HG03095 (cell line): ENCODE measurements at regions not wholly inside any gene's neighbourhood (a gene's known extent, or its start where the extent isn't known, plus 50 kb on each side); places are given as distances from the start of the nearest gene placed in this dataset.
"Not testable (repeated sequence)": the region's sequence is repeated elsewhere in the genome, so short reads cannot be mapped to it uniquely, and the experiment has no call there.

ENCODE experiments used
- ATAC-seq: cut with Tn5 transposase; IDR thresholded peaks from one replicate; pipeline ENCODE4 v1.9.1; 2021; ENCODE audit warnings: moderate library complexity; ENCODE audit not compliant: unreplicated experiment

DNA sequence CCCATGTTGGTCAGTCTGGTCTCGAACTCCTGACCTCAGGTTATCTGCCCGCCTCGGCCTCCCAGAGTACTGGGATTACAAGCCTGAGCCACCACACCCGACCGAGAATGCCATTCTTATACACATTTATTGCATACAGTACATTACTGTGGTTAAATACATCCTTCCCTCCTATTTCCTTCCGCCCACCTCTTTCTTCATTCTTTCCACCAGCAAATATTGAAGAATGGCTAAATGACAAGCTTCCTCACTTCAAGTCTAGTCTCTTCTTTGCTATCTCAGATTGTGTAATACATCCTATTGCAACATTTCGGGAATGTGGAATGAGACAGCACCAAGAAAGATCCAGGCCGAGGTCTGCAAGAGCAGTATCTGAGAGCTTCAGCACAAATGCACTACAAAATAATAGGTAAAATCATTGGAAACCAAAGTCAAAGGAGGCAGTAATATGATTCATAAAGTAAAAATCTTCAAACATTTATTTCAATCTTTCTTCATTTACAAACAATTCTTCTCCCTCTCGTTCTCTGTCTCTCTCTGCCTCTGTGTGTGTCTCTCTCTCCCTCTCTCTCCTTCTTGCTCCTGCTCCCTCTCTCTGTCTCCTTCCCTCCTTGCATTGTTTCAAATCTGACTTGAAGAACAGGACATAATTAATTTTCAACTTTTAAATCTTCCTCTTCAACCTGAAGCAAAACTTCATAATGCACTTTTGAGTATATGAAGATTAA is 94.7 kb upstream of the TGFBR2 start:
- no peak for ATAC-seq

- no peak for ATAC-seq
Observed at GRCh38 chr3:30512576-30512975, 93.8 kb upstream of the TGFBR2 start.

- no peak for ATAC-seq
Observed at GRCh38 chr3:30513374-30514152, 92.8 kb upstream of the TGFBR2 start.

DNA sequence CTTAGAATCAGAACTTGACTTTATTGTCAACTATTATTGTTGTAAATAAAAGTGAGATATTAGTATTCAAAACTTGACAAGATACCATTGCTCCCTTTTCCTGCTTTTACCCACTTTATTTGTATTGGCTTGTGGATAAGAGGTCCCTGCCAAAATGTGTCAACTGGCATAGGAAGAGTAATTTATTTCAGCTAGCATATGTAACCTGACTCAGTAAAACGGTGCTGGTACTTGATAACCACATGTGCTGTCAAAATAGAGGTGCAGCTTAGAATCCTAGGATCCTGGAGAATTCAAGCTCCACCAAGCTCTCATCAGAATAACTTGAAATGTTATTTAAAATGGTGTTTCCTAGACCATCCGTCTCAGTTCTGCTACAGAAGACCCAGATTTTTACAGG is 90.2 kb upstream of the TGFBR2 start:
- no peak for ATAC-seq

GRCh38 chr3:30518181-30518864 is 88.1 kb upstream of the TGFBR2 start:
- ATAC-seq: no peak

DNA sequence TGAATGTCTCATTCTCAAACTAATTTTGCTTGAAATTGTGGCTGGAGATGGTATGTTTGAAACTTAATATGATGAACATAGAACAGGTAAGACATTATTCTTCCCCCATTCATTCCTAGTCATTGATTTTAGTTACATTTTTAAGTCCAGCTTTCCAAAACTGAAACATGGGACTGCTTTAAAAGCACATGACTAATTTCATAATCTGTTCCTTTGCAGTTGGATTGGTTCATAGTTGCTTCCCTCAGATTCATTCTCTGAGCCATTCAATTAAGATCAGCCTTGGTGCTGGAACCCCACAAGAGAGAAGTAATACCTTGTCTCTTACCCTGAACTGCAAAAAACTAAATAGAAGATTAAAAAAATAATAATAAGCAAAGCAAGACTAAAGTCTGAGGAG is 87.5 kb upstream of the TGFBR2 start:
- ATAC-seq: no peak

DNA sequence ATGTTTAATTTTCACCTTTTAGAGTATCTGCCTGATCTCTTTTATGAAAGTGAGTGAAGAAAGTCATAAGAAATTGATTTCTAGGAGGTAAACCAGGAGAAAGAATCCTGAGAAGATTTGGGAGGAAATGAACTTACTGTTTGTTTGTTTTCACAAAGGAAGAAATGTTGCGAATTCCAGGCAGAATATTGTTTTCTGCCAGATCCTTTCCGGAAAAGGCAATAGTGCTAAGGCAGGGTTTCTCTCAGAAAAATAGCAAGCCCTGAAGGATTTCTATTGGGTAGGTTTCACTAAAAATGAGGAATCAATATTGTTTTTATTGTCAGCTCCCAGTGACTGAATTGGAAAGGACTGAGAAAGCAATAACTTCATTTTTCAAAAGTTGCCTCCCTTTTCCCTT is 85.7 kb upstream of the TGFBR2 start:
- ATAC-seq: no peak

- ATAC-seq: no peak
Observed at GRCh38 chr3:30521156-30521715, 85.2 kb upstream of the TGFBR2 start.

DNA sequence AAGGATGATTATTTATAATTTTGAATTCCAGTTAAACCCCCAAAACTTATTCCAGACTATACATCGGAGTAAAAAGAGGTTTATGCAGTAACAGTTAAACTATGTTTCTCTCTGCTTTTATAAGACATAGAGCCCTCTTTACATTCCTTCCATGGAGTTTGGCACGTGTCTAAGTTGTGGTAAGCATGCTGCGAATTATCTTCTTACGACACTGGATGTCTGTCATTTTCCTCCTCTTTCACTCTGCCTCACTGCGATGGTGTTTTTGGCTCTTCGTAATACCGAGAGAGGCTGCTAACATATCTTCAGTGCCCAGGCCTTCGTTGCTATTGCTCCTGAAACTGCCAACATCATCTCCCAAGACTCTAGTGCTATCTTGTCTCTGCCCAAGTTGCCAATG is 83.9 kb upstream of the TGFBR2 start:
- ATAC-seq: no peak

- no peak for ATAC-seq
Observed at GRCh38 chr3:30523366-30523765, 83.0 kb upstream of the TGFBR2 start.

- no peak for ATAC-seq
Observed at GRCh38 chr3:30524357-30525040, 81.9 kb upstream of the TGFBR2 start.

DNA sequence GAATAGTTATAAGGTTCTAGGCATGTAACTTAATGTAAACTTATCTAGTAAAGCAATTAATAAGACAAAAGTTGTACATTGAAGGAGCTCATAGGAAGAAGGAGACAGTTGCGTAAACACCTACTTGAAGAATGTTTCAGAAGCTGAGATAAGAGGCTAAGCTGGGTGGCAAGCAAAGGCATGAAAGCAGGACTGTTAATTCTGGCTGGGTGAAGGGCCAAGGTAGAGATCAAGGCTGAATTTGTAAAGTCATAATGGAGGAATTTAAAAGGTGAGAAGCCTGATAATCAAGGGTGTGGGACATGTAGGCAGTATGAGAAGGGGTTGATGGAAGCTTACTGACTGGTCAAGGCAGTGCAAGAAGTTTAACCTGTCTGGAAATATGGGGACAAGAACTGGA is 80.4 kb upstream of the TGFBR2 start:
- ATAC-seq: no peak

GRCh38 chr3:30527186-30527585 is 79.2 kb upstream of the TGFBR2 start:
- no peak for ATAC-seq

DNA sequence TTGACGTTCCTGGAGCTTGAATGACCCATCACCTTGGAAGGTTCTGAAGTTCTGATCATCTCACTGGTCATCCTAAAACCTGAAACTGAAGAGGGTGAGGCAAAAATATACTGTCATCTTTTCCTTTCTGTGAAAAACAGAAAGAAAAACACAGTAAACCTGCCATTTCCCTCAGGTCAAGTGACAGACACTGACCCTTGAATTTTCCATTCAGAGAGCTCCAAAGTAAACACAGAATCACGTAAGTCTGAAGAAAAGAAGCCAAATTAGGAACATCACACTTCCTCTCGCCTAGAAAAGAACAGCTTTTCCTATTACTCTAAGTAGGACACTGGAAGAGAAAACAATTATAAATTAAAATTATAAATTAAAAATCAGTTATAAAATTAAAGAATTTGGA is 78.7 kb upstream of the TGFBR2 start:
- no peak for ATAC-seq

- no peak for ATAC-seq
Observed at GRCh38 chr3:30530084-30530483, 76.3 kb upstream of the TGFBR2 start.

GRCh38 chr3:30531017-30531570 is 75.3 kb upstream of the TGFBR2 start:
- no peak for ATAC-seq

- ATAC-seq: no peak
Observed at GRCh38 chr3:30535525-30535924, 70.9 kb upstream of the TGFBR2 start.

DNA sequence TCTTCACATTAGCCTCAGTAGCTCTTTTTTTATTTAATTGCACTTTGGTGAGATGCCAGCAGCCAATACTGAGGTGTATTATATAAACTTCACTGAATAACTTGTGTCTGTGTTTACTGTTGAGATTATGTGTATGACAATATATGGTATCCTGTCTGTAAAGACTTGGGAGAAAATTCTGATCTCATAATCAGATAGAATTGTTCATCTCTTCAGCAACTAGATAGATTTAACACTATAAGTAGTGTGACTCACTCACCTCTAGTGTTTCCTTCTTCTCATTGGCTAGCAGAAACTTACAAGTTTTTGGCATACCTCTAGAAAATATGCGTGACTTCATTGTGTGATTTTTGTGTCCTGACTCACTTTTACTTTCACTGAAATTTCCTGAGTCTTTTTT is 67.6 kb upstream of the TGFBR2 start:
- no peak for ATAC-seq

DNA sequence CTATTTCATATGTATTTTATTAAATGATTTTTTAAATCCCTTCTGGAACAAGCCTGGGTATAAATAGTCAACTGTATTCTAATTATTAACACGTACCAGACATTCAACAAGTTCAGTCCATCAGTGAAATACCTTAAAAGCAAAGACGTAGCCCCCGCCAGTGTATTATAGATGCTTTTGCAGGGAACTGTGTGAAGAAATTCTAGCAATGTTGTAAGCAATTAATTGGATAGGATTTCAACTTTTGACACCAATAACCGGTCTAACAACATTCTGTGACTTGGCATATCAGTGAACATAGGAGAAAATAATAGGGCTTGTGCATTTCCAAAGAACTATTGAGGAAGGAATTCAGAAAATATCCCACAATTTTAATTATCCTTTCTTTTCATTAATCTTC is 67.2 kb upstream of the TGFBR2 start:
- no peak for ATAC-seq

GRCh38 chr3:30539772-30540171 is 66.6 kb upstream of the TGFBR2 start:
- no peak for ATAC-seq

- not testable (repeated sequence) for ATAC-seq
Observed at GRCh38 chr3:30541156-30541555, 65.2 kb upstream of the TGFBR2 start.
